C4-2B (cell line): ENCODE measurements at regions not wholly inside any gene's neighbourhood (a gene's known extent, or its start where the extent isn't known, plus 50 kb on each side); places are given as distances from the start of the nearest gene placed in this dataset.
A peak's percentile ranks its signal among the peaks of the same experiment; 100 is the strongest.

Experiments
- H3K27ac ChIP-seq: fragments of 450-650 bp; 2 replicates; pipeline ENCODE4 v1.5.1; 2017
- ZFX ChIP-seq: fragments of 450-650 bp; IDR thresholded peaks from 2 replicates; pipeline ENCODE4 v1.6.1; 2017
- TF ChIP-seq, protein P1 (sequence below): fragments of 450-650 bp; conservative IDR thresholded peaks from 2 replicates; pipeline ENCODE4 v1.5.1; 2017; ENCODE audit warnings: mild to moderate bottlenecking

DNA sequence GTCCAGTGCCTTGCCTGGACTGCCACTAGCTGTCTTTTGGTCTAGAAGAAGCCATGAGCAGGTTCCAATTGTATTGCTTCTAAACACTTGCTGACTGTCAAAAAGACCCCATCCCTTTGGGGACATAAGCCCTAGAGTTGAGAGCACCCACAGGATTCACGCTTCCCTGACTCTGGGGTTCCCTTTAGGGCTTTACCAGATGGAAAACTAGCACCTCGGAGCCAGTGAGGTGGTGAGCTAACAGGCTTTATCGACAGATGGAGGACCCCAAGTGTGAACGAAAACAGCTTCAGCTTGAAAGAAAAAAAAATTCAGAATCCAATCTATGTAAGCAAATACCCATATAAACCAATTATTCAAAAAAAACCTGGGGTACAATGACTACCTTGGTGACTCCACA lies 90.8 kb downstream of the NAA11 start:
- TF ChIP-seq ZFX: no peak
- TF ChIP-seq, protein P1, sequence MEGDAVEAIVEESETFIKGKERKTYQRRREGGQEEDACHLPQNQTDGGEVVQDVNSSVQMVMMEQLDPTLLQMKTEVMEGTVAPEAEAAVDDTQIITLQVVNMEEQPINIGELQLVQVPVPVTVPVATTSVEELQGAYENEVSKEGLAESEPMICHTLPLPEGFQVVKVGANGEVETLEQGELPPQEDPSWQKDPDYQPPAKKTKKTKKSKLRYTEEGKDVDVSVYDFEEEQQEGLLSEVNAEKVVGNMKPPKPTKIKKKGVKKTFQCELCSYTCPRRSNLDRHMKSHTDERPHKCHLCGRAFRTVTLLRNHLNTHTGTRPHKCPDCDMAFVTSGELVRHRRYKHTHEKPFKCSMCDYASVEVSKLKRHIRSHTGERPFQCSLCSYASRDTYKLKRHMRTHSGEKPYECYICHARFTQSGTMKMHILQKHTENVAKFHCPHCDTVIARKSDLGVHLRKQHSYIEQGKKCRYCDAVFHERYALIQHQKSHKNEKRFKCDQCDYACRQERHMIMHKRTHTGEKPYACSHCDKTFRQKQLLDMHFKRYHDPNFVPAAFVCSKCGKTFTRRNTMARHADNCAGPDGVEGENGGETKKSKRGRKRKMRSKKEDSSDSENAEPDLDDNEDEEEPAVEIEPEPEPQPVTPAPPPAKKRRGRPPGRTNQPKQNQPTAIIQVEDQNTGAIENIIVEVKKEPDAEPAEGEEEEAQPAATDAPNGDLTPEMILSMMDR: no peak
- H3K27ac ChIP-seq: no peak overlapping the region

DNA sequence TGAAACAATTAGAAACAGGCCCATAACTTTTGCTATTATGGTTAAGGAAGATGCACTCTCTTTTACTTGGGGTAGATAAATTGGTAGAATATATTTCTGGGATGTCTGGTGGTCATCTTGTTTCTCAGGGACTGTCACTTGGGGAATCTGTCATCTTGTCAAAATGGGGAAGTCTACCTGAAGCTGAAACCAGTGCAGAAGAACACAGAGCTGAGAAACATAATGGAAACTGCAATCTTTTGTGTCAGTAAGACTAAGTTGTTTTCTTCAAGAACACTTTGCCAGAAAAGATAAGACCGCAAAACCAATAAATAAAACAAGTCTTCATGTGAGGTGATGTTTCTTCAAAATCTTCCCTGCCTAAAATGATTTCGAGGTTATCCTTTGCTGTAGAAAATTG lies 92.0 kb downstream of the NAA11 start:
- TF ChIP-seq, protein P1: no peak
- TF ChIP-seq ZFX: no peak
- H3K27ac ChIP-seq: no peak overlapping the region

DNA sequence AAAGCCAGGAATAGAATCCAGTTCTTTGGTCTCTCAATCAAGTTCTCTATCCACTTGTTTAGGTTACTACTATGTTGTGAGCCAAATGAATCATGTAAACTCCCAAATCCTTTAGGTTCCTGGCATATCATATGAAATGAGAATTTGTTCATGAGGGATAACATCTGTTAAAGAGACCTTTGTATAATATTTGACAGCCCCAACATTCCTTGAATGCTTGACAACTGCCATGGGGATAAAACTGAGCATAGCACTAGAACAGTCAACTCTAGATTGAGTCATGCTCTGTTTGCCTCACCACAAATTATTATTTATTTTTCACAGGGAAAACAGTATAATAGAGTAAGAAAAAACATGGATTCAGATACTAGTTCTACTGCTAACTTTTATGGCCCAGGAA lies 93.3 kb downstream of the NAA11 start:
- TF ChIP-seq, protein P1: no peak
- no peak for TF ChIP-seq ZFX
- no peak overlapping the region for H3K27ac ChIP-seq

DNA sequence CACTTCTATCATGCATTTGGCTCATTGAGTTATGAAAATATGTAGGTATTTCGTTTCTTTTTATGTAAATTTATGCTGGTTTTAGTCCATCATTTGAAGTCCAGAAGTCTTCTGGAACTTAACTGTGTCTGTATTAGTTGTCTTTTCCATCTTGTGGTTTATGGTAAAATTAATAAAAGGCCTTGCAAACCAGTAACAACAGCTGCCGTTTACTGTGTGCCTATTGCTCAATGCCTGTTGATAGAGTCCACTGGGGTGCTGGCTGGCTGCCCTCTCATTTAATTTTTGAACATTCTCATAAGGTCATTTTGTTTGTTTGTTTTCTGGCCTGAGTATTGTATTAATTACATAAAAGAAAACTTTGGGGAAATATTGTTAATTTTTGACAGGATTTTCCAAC lies 98.0 kb downstream of the NAA11 start:
- TF ChIP-seq, protein P1: no peak
- no peak for TF ChIP-seq ZFX
- no peak overlapping the region for H3K27ac ChIP-seq

DNA sequence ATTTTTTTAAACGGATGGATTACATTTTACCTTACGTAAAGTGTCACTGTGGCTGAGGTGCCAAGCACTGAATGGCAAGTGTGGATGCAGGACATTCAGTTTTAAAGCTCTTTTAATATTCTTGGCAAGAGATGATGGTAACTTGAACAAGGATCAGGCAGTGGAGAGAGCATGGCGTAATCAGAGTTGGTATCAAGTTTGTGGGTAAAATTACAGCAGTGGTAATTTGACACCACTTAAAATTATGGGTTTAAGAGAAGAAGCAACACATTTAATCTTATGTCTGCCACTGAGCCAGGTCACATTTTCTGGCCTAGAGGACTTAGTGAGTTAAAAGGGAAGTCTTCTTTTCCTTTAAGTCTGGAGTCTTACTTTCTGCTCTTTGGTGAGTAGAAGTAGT lies 100.5 kb downstream of the NAA11 start:
- no peak for TF ChIP-seq ZFX
- TF ChIP-seq, protein P1: no peak
- no peak overlapping the region for H3K27ac ChIP-seq

DNA sequence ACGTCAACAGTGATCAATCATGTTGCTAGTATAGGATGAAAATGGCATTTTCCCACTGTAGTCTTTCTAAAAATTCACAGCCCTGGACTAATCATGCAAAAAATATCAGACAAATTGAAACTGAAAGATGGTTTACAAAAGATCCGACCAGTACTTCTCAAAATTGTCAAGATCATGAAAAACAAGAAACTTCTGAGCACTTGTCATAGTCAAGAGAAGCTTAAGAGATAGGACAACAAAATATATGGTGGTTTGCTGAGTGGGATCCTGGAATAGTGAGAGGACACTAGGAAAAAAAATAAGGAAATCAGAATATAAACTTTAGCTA lies 101.1 kb downstream of the NAA11 start:
- no peak overlapping the region for H3K27ac ChIP-seq

DNA sequence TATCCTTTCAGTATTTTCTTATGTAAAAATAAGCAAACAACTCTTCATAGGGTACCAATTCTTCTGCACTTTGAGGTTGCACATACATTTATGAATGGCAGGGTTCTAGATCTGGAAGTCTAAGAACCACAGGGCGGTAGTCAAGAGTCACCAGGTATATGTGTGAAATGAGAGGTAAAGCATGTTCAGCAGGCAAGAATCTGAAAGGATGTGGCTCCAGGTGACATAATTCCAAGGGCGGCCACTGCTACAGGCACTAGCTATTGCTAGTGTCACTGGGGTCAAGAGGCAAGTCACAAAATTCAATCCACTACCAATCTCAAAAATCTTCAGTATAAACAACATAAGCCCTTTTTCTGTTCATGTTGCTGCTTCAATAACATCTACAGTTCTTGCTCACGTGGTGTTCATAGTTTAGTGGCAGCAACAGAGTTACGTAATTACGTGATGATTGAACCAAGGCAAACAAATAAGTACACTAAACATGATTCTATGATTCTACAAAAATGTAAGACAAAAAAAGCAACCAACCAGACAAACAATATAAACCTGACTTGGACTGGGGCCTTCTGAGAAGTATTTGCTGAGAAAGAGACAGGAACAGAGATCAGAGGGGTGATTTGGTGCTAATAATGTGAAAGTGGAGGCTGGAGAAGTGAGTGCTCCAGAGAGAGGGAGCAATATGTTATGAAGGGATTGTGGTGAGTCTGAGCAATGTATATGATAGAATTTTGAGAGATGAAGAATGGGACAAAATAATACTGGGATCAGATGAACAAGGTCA lies 101.7 kb downstream of the NAA11 start:
- TF ChIP-seq, protein P1: no peak
- no peak for TF ChIP-seq ZFX
- peak overlapping the region; percentile 36; the same call in 1 of the 2 replicates for H3K27ac ChIP-seq

More for the DNA sequence above, 101.1 kb downstream of the NAA11 start:
- TF ChIP-seq, protein P1: no peak
